ENCODE measurements at regions not wholly inside any gene's neighbourhood (a gene's known extent, or its start where the extent isn't known, plus 50 kb on each side); places are given as distances from the start of the nearest gene placed in this dataset.

GRCh38 chr1:194342484-194343262, 1156.3 kb upstream of the B3GALT2 start:
- TF ChIP-seq CTCF (IDR thresholded peaks at IDR 0.05), result no peak
- no peak for TF ChIP-seq ZFX (IDR thresholded peaks at IDR 0.05; ENCODE audit: borderline replicate concordance)

Data from 22Rv1 (cell line).